ENCODE measurements at regions not wholly inside any gene's neighbourhood (a gene's known extent, or its start where the extent isn't known, plus 50 kb on each side); places are given as distances from the start of the nearest gene placed in this dataset.

DNA sequence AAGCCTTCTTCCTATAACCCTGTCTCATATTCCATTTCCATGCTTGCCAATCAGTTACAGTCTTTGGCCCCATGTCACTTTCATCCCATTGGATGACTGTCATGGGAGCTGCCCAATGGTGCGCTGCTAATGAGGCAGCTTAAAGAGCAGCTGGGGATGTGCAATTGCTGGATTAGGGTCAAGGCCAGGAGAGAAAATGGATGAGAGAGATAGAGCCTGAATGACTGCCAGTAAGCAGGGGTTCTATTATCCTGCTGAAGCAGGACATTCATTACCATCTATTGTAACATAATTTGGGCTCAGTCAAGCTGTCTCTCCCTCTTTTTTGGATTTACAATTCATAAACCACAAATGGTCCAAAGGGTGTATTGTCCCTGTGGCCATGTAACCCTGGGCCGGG is 909.0 kb downstream of the CENPC start:
- TF ChIP-seq, protein P1, sequence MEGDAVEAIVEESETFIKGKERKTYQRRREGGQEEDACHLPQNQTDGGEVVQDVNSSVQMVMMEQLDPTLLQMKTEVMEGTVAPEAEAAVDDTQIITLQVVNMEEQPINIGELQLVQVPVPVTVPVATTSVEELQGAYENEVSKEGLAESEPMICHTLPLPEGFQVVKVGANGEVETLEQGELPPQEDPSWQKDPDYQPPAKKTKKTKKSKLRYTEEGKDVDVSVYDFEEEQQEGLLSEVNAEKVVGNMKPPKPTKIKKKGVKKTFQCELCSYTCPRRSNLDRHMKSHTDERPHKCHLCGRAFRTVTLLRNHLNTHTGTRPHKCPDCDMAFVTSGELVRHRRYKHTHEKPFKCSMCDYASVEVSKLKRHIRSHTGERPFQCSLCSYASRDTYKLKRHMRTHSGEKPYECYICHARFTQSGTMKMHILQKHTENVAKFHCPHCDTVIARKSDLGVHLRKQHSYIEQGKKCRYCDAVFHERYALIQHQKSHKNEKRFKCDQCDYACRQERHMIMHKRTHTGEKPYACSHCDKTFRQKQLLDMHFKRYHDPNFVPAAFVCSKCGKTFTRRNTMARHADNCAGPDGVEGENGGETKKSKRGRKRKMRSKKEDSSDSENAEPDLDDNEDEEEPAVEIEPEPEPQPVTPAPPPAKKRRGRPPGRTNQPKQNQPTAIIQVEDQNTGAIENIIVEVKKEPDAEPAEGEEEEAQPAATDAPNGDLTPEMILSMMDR (IDR thresholded peaks at IDR 0.05): no peak
- no peak for TF ChIP-seq POLR2A (IDR thresholded peaks at IDR 0.05)
